OCI-LY7 (cell line): ENCODE measurements at regions not wholly inside any gene's neighbourhood (a gene's known extent, or its start where the extent isn't known, plus 50 kb on each side); places are given as distances from the start of the nearest gene placed in this dataset.

Experiments
- BruUV-seq: library from RNA; stranded (reverse); fragments of 400-500 nt; replicated peaks from 2 replicates; lab custom pipeline; 2021; lab: Mats Ljungman, UMichigan
- CTCF ChIA-PET: fragments of 300-600 bp; sonication (Branson Sonifier 250); formaldehyde crosslinking; loops from one replicate; lab custom pipeline; 2022; ENCODE audit warnings: antibody characterized with exemption; ENCODE audit not compliant: unreplicated experiment; lab: Charles Lee
- POLR2A ChIA-PET: fragments of 300-600 bp; sonication (Branson Sonifier 250); formaldehyde crosslinking; loops from one replicate; lab custom pipeline; 2022; ENCODE audit warnings: antibody characterized with exemption; lab: Charles Lee
- DNase-seq: peaks from one replicate; pipeline ENCODE4 v3.0.0-alpha.2; 2015; ENCODE audit warnings: low spot score
- H2AFZ ChIP-seq: fragments of 200-600 bp; sonication (generic), shearing (Covaris generic); 2 replicates; pipeline ENCODE4 v1.6.1; 2014; ENCODE audit warnings: mild to moderate bottlenecking, antibody characterized with exemption, low read length, moderate library complexity
- H3K27ac ChIP-seq: fragments of 200-600 bp; sonication (generic); 2 replicates; pipeline ENCODE4 v1.5.1; 2014; ENCODE audit warnings: mixed run types, low read depth, mild to moderate bottlenecking, moderate library complexity, low read length, inconsistent platforms; ENCODE audit not compliant: poor library complexity, severe bottlenecking
- H3K36me3 ChIP-seq: fragments of 200-600 bp; sonication (generic); 2 replicates; pipeline ENCODE4 v1.6.1; 2014; ENCODE audit warnings: mild to moderate bottlenecking, antibody characterized with exemption, low read length, moderate library complexity, mixed read lengths; ENCODE audit not compliant: insufficient read depth
- H3K4me1 ChIP-seq: fragments of 200-600 bp; sonication (generic); 2 replicates; pipeline ENCODE4 v1.5.1; 2014; ENCODE audit warnings: mild to moderate bottlenecking, low read length; ENCODE audit not compliant: insufficient read depth, poor library complexity, severe bottlenecking
- H3K4me2 ChIP-seq: fragments of 200-600 bp; sonication (generic); 2 replicates; pipeline ENCODE4 v1.6.1; 2014; ENCODE audit warnings: mild to moderate bottlenecking, low read length
- H3K4me3 ChIP-seq: fragments of 200-600 bp; sonication (generic); 2 replicates; pipeline ENCODE4 v1.5.1; 2014; ENCODE audit warnings: mild to moderate bottlenecking, low read depth, low read length; ENCODE audit not compliant: poor library complexity, severe bottlenecking
- H3K79me2 ChIP-seq: fragments of 200-600 bp; sonication (generic); 2 replicates; pipeline ENCODE4 v1.6.1; 2016; ENCODE audit warnings: low read depth, mild to moderate bottlenecking, low read length, moderate library complexity, mixed read lengths; ENCODE audit not compliant: insufficient read depth
- H3K9me2 ChIP-seq: fragments of 200-600 bp; sonication (generic); 2 replicates; pipeline ENCODE4 v1.6.1; 2016; ENCODE audit warnings: mild to moderate bottlenecking, low read length, mixed read lengths; ENCODE audit not compliant: insufficient read depth
- H3K9me3 ChIP-seq: fragments of 200-600 bp; sonication (generic); 2 replicates; pipeline ENCODE4 v1.6.1; 2014; ENCODE audit warnings: mild to moderate bottlenecking, mixed run types, low read length, mixed read lengths
- H4K20me1 ChIP-seq: fragments of 200-600 bp; sonication (generic); 2 replicates; pipeline ENCODE4 v1.6.1; 2014; ENCODE audit warnings: mild to moderate bottlenecking, antibody characterized with exemption, low read length, moderate library complexity, mixed read lengths; ENCODE audit not compliant: insufficient read depth
- CTCF ChIP-seq: fragments of 200-600 bp; sonication (generic); conservative IDR thresholded peaks from 2 replicates; pipeline ENCODE4 v1.5.1; 2014; ENCODE audit warnings: mild to moderate bottlenecking, antibody characterized with exemption, low read length, moderate library complexity, mixed read lengths
- EZH2phosphoT487 ChIP-seq: fragments of 200-600 bp; sonication (generic); IDR thresholded peaks from 2 replicates; pipeline ENCODE4 v1.6.1; 2018; ENCODE audit warnings: low read depth, borderline replicate concordance, mild to moderate bottlenecking, mixed run types, antibody characterized with exemption, low read length, moderate library complexity, mixed read lengths
- intact Hi-C: fragments of 100-400 bp; cut with micrococcal nuclease; formaldehyde crosslinking; loops from one replicate; pipeline ENCODE4 v1.10.0; 2022; ENCODE audit not compliant: unreplicated experiment

- H3K4me2 ChIP-seq: no peak overlapping the region
- no peaks in the 10 kb centered on the region for H3K36me3 ChIP-seq
- H3K9me3 ChIP-seq: no peaks in the 10 kb centered on the region
- no peak overlapping the region for H2AFZ ChIP-seq
- TF ChIP-seq CTCF (no peak), EZH2phosphoT487 (no peak)
- intact Hi-C loops: no loop called here
- H3K4me1 ChIP-seq: no peaks in the 10 kb centered on the region
- no peaks in the 10 kb centered on the region for H4K20me1 ChIP-seq
- H3K9me2 ChIP-seq: no peaks in the 10 kb centered on the region
- BruUV-seq: no TSS peak
- POLR2A ChIA-PET: no interaction called here
- H3K4me3 ChIP-seq: no peak overlapping the region
- H3K27ac ChIP-seq: no peak overlapping the region
- no peak for DNase-seq
- CTCF ChIA-PET: no interaction called here
- H3K79me2 ChIP-seq: no peaks in the 10 kb centered on the region
These were observed 1521.9 kb downstream of the BRD1 start for GRCh38 chr22:48305726-48306235.

- Histone ChIP-seq H3K9me3 (no peaks in the 10 kb centered on the region), H3K36me3 (no peaks in the 10 kb centered on the region), H4K20me1 (no peaks in the 10 kb centered on the region), H3K79me2 (no peaks in the 10 kb centered on the region), H3K4me2 (no peak overlapping the region), H3K4me3 (no peak overlapping the region), H2AFZ (no peak overlapping the region), H3K4me1 (no peaks in the 10 kb centered on the region), H3K27ac (no peak overlapping the region), H3K9me2 (no peaks in the 10 kb centered on the region)
- no peak for DNase-seq
- TF ChIP-seq EZH2phosphoT487 (no peak), CTCF (no peak)
- CTCF ChIA-PET: no interaction called here
- POLR2A ChIA-PET: no interaction called here
- intact Hi-C loops: no loop called here
- BruUV-seq: no TSS peak
These were observed 1524.3 kb downstream of the BRD1 start for GRCh38 chr22:48303369-48303725.

- ChIA-PET CTCF (no interaction called here), POLR2A (no interaction called here)
- H3K27ac ChIP-seq: no peak overlapping the region
- no peak overlapping the region for H3K4me3 ChIP-seq
- TF ChIP-seq CTCF (no peak), EZH2phosphoT487 (no peak)
- no TSS peak for BruUV-seq
- intact Hi-C loops: no loop called here
- no peak for DNase-seq
- H4K20me1 ChIP-seq: no peaks in the 10 kb centered on the region
- no peaks in the 10 kb centered on the region for H3K9me3 ChIP-seq
- no peak overlapping the region for H3K4me2 ChIP-seq
- no peak overlapping the region for H2AFZ ChIP-seq
- no peaks in the 10 kb centered on the region for H3K79me2 ChIP-seq
- H3K9me2 ChIP-seq: no peaks in the 10 kb centered on the region
- no peaks in the 10 kb centered on the region for H3K36me3 ChIP-seq
- H3K4me1 ChIP-seq: no peaks in the 10 kb centered on the region
These were observed 1524.9 kb downstream of the BRD1 start for GRCh38 chr22:48302657-48303368.
